ENCODE measurements at regions not wholly inside any gene's neighbourhood (a gene's known extent, or its start where the extent isn't known, plus 50 kb on each side); places are given as distances from the start of the nearest gene placed in this dataset.

GRCh38 chr4:73312967-73313366, 54.4 kb upstream of the ANKRD17 start:
- TF ChIP-seq CTCF (IDR thresholded peaks at IDR 0.05 in 8 of 11, conservative IDR thresholded peaks at IDR 0.05 in 3 of 11) (no peak), POLR2A (IDR thresholded peaks at IDR 0.05) (no peak), POLR2AphosphoS5 (IDR thresholded peaks at IDR 0.05) (no peak)

Measured in spleen (tissue), 7 donors.